H1 (cell line): ENCODE measurements at regions not wholly inside any gene's neighbourhood (a gene's known extent, or its start where the extent isn't known, plus 50 kb on each side); places are given as distances from the start of the nearest gene placed in this dataset.

Source experiments
- BCL11A ChIP-seq, 2 experiments: IDR thresholded peaks; one replicate each; pipeline ENCODE4 v1.6.1; 2011; ENCODE audit warnings: low read depth in 2 of 2, low read length in 2 of 2, mild to moderate bottlenecking in 2 of 2
- JUN ChIP-seq: IDR thresholded peaks from 2 replicates; pipeline ENCODE4 v1.6.1; 2011; ENCODE audit warnings: low read depth, mild to moderate bottlenecking, improper control_type of control experiment, low read length
- RAD21 ChIP-seq, 2 experiments: IDR thresholded peaks in 1 of 2; conservative IDR thresholded peaks in 1 of 2; 2 replicates each; pipeline ENCODE4 v1.6.1; 2011; ENCODE audit warnings: low read depth in 2 of 2, low read length in 2 of 2, improper control_type of control experiment in 1 of 2, inconsistent platforms in 1 of 2, mild to moderate bottlenecking in 1 of 2, moderate library complexity in 1 of 2
- RNF2 ChIP-seq: fragments of 200-900, 300-1000 bp; sonication (generic); IDR thresholded peaks from 2 replicates; pipeline ENCODE4 v1.7.1; 2016; ENCODE audit warnings: borderline replicate concordance, low read depth, mild to moderate bottlenecking, antibody characterized with exemption, low read length; ENCODE audit not compliant: poor library complexity, severe bottlenecking; ENCODE audit errors: missing control alignments
- TEAD4 ChIP-seq: IDR thresholded peaks from 2 replicates; pipeline ENCODE4 v1.6.1; 2012; ENCODE audit warnings: low read depth, low read length, inconsistent platforms, mixed read lengths
- TF ChIP-seq, protein P1 (sequence below): IDR thresholded peaks from 2 replicates; pipeline ENCODE4 v1.6.1; 2011; ENCODE audit warnings: low read depth, mild to moderate bottlenecking, low read length; ENCODE audit not compliant: insufficient read depth

DNA sequence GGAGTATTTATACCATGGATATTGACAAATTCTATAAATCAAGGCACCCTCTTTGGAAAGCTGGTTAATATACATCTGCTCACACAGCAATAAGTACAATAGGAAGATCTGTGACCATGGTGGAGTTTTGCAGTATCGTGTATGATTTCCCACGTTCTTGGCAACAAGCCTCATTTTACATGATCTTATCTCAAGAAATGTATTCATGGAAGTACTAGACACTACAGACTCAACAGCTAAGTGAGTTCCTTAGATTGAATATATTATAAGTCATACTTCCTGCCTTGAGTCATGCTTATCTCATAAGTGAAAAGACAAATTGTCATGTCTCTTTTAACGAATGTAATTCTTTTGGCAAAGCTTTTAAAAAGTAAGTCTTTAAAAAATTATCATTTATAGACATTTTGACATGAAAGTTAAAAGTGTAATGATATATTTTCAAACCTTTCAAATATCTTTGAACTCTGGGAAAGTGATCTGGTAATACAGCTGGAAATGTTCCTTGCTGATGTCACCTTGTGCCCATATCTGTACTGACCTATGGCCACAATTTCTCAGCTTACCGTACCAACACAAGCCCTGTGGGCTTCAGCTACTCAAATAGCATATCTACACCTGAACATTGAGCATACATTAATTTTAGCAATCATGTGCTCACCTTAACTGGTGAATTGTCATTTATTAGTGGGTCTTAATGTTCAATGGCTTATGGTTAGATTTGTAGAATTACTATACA lies 130.3 kb upstream of the TMC3 start (continued):
- TF ChIP-seq JUN (no peak), TEAD4 (no peak), BCL11A (IDR thresholded peaks at IDR 0.05; ENCODE audit: low read depth in 2 of 2, low read length in 2 of 2) (no peak), RNF2 (no peak), RAD21 (IDR thresholded peaks at IDR 0.05 in 1 of 2, conservative IDR thresholded peaks at IDR 0.05 in 1 of 2; ENCODE audit: low read depth in 2 of 2, low read length in 2 of 2) (no peak)
- TF ChIP-seq, protein P1, sequence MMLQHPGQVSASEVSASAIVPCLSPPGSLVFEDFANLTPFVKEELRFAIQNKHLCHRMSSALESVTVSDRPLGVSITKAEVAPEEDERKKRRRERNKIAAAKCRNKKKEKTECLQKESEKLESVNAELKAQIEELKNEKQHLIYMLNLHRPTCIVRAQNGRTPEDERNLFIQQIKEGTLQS: no peak
